Epithelial cell of prostate (primary cell): ENCODE measurements at regions not wholly inside any gene's neighbourhood (a gene's known extent, or its start where the extent isn't known, plus 50 kb on each side); places are given as distances from the start of the nearest gene placed in this dataset.

ENCODE experiments used
- DNase-seq: peaks from one replicate; pipeline ENCODE4 v3.0.0-alpha.2; 2011; ENCODE audit warnings: low read depth, low spot score
- H3K27ac ChIP-seq: fragments of 450-650 bp; 2 replicates; pipeline ENCODE4 v1.5.1; 2017; ENCODE audit warnings: mild to moderate bottlenecking

- H3K27ac ChIP-seq: no peak overlapping the region
- no peak for DNase-seq
Observed at GRCh38 chr13:93104270-93104669, 122.3 kb upstream of the GPC6 start.

GRCh38 chr13:93108111-93108601, 118.5 kb upstream of the GPC6 start:
- no peak overlapping the region for H3K27ac ChIP-seq
- no peak for DNase-seq

- no peak for DNase-seq
- no peak overlapping the region for H3K27ac ChIP-seq
Observed at GRCh38 chr13:93116809-93117208, 109.8 kb upstream of the GPC6 start.

- no peak for DNase-seq
- no peak overlapping the region for H3K27ac ChIP-seq
Observed at GRCh38 chr13:93118081-93118615, 108.5 kb upstream of the GPC6 start.

- no peak for DNase-seq
- no peak overlapping the region for H3K27ac ChIP-seq
Observed at GRCh38 chr13:93140912-93141311, 85.7 kb upstream of the GPC6 start.

GRCh38 chr13:93144031-93144430, 82.6 kb upstream of the GPC6 start:
- DNase-seq: no peak
- H3K27ac ChIP-seq: no peak overlapping the region

GRCh38 chr13:93145199-93145598, 81.4 kb upstream of the GPC6 start:
- no peak for DNase-seq
- H3K27ac ChIP-seq: no peak overlapping the region

- no peak for DNase-seq
- H3K27ac ChIP-seq: no peak overlapping the region
Observed at GRCh38 chr13:93146584-93147297, 79.9 kb upstream of the GPC6 start.

- no peak for DNase-seq
Observed at GRCh38 chr13:93147298-93147645, 79.3 kb upstream of the GPC6 start.

GRCh38 chr13:93147946-93148345, 78.7 kb upstream of the GPC6 start:
- H3K27ac ChIP-seq: no peak overlapping the region
- DNase-seq: no peak

More at GRCh38 chr13:93147298-93147645, 79.3 kb upstream of the GPC6 start:
- no peak overlapping the region for H3K27ac ChIP-seq

GRCh38 chr13:93151277-93151676, 75.3 kb upstream of the GPC6 start:
- DNase-seq: peak; percentile 57
- H3K27ac ChIP-seq: no peak overlapping the region

GRCh38 chr13:93158565-93158964, 68.0 kb upstream of the GPC6 start:
- no peak for DNase-seq
- H3K27ac ChIP-seq: no peak overlapping the region

GRCh38 chr13:93169980-93170379, 56.6 kb upstream of the GPC6 start:
- peak overlapping the region; percentile 73 for H3K27ac ChIP-seq
- DNase-seq: peak; percentile 98

- no peak for DNase-seq
- H3K27ac ChIP-seq: no peak overlapping the region
Observed at GRCh38 chr13:93172109-93172508, 54.5 kb upstream of the GPC6 start.

- no peak for DNase-seq
Observed at GRCh38 chr13:93173654-93174053, 53.0 kb upstream of the GPC6 start.

GRCh38 chr13:93174260-93174659, 52.3 kb upstream of the GPC6 start:
- no peak overlapping the region for H3K27ac ChIP-seq

More at GRCh38 chr13:93173654-93174053, 53.0 kb upstream of the GPC6 start:
- no peak overlapping the region for H3K27ac ChIP-seq

More at GRCh38 chr13:93174260-93174659, 52.3 kb upstream of the GPC6 start:
- no peak for DNase-seq
